Astrocyte (in vitro differentiated cells and primary cell): ENCODE measurements at regions not wholly inside any gene's neighbourhood (a gene's known extent, or its start where the extent isn't known, plus 50 kb on each side); places are given as distances from the start of the nearest gene placed in this dataset.

Experiments used
- DNase-seq: peaks from one replicate; pipeline ENCODE4 v3.0.0-alpha.2; 2010; ENCODE audit warnings: low read depth
- FAIRE-seq: peaks from 2 replicates; lab custom pipeline; 2011; peaks lifted over from hg19 to GRCh38; lab: Jason Lieb, UNC
- H2AFZ ChIP-seq: 2 replicates; pipeline ENCODE4 v1.6.0; 2012; ENCODE audit warnings: low read depth, low read length, inconsistent platforms
- H3K27ac ChIP-seq: 2 replicates; pipeline ENCODE4 v1.5.1; 2011; ENCODE audit warnings: low read depth, low read length, inconsistent platforms
- H3K27me3 ChIP-seq: 2 replicates; pipeline ENCODE4 v1.6.0; 2011; ENCODE audit warnings: low read length, inconsistent platforms; ENCODE audit not compliant: insufficient read depth
- H3K36me3 ChIP-seq: 2 replicates; pipeline ENCODE4 v1.5.1; 2011; ENCODE audit warnings: low read length, inconsistent platforms; ENCODE audit not compliant: insufficient read depth
- H3K4me1 ChIP-seq: 2 replicates; pipeline ENCODE4 v1.5.1; 2011; ENCODE audit warnings: low read length, inconsistent platforms; ENCODE audit not compliant: insufficient read depth
- H3K4me2 ChIP-seq: 2 replicates; pipeline ENCODE4 v1.6.0; 2012; ENCODE audit warnings: low read length, inconsistent platforms
- H3K4me3 ChIP-seq: 2 replicates; pipeline ENCODE4 v1.5.1; 2011; ENCODE audit warnings: low read depth, mild to moderate bottlenecking, low read length, inconsistent platforms; ENCODE audit not compliant: insufficient read depth
- H3K79me2 ChIP-seq: 2 replicates; pipeline ENCODE4 v1.6.0; 2012; ENCODE audit warnings: mild to moderate bottlenecking, low read length, inconsistent platforms; ENCODE audit not compliant: insufficient read depth
- H3K9ac ChIP-seq: 2 replicates; pipeline ENCODE4 v1.6.0; 2012; ENCODE audit warnings: mild to moderate bottlenecking, low read length, inconsistent platforms
- H3K9me3 ChIP-seq: 2 replicates; pipeline ENCODE4 v1.5.1; 2012; ENCODE audit warnings: low read depth, mild to moderate bottlenecking, low read length, inconsistent platforms; ENCODE audit not compliant: insufficient read depth
- H4K20me1 ChIP-seq: 2 replicates; pipeline ENCODE4 v1.6.0; 2012; ENCODE audit warnings: low read length, inconsistent platforms; ENCODE audit not compliant: insufficient read depth
- H3K27ac Mint-ChIP-seq: one replicate; pipeline ENCODE4 v1.8.0; 2021; ENCODE audit warnings: mild to moderate bottlenecking, mixed read lengths; ENCODE audit not compliant: unreplicated experiment
- H3K27me3 Mint-ChIP-seq: one replicate; pipeline ENCODE4 v1.8.0; 2021; ENCODE audit warnings: low read depth, mixed read lengths; ENCODE audit not compliant: unreplicated experiment
- H3K36me3 Mint-ChIP-seq: one replicate; pipeline ENCODE4 v1.8.0; 2021; ENCODE audit warnings: low read depth, mixed read lengths; ENCODE audit not compliant: unreplicated experiment
- H3K4me1 Mint-ChIP-seq: one replicate; pipeline ENCODE4 v1.8.0; 2021; ENCODE audit warnings: low read depth, mixed read lengths; ENCODE audit not compliant: unreplicated experiment
- H3K4me3 Mint-ChIP-seq: one replicate; pipeline ENCODE4 v1.8.0; 2021; ENCODE audit warnings: mild to moderate bottlenecking, moderate library complexity, mixed read lengths; ENCODE audit not compliant: unreplicated experiment
- H3K9me3 Mint-ChIP-seq: one replicate; pipeline ENCODE4 v1.8.0; 2021; ENCODE audit warnings: mild to moderate bottlenecking, mixed read lengths; ENCODE audit not compliant: unreplicated experiment
- EZH2 ChIP-seq: IDR thresholded peaks from 2 replicates; pipeline ENCODE4 v1.6.1; 2012; ENCODE audit warnings: mild to moderate bottlenecking, low read length, inconsistent platforms; ENCODE audit not compliant: insufficient read depth
- TF ChIP-seq, protein P1 (sequence below): IDR thresholded peaks from 2 replicates; pipeline ENCODE4 v1.5.1; 2011; ENCODE audit warnings: low read depth, mild to moderate bottlenecking, inconsistent platforms, low read length, moderate library complexity; ENCODE audit not compliant: insufficient read depth

DNA sequence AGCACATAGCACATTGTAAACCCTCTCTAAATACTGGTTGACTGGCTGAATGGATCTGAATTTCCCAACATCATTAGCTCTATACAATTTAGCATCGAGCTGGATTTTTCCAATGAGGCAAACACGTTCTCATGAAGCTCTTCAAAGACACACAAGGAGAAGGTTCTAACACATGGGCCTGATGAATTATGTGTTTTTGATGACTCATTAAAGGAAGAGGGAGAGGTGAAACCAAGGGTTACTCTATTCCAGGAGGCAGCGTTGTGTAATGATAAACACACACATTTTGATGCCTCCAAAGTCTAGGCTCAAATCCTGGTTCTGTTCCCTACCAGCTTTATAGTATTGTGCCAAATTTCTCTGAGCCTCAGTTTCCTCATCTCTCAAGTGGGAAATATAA, 84.3 kb downstream of the PFDN4 start:
- H3K4me3 ChIP-seq: no peak overlapping the region

DNA sequence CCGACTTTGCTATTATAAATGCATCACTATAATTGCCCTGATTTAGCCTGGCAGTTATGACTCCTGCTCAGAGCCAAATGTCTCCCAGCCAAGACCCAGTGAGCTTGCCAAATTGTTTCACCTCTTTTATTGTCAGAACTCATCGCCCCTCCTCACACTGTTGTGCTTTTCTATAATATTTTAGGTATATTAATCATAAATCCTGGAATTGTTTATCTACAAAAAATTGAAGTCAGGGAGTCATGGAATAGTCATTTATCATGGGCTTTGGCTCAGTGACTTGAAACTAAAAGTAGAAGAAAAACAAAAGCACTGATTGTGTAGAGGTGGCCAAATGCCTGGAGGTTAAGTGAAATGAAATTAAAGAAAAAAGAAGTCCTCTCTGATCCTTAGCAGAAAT, 85.6 kb downstream of the PFDN4 start:
- no peaks in the 10 kb centered on the region for H3K36me3 ChIP-seq
- Mint-ChIP-seq H3K4me3 (no peak overlapping the region), H3K27me3 (no peaks in the 10 kb centered on the region), H3K9me3 (no peaks in the 10 kb centered on the region), H3K36me3 (no peaks in the 10 kb centered on the region), H3K4me1 (no peaks in the 10 kb centered on the region), H3K27ac (no peak overlapping the region)
- no peak overlapping the region for H3K9ac ChIP-seq
- H3K4me3 ChIP-seq: no peak overlapping the region
- H2AFZ ChIP-seq: no peak overlapping the region
- FAIRE-seq: no peak
- no peaks in the 10 kb centered on the region for H3K79me2 ChIP-seq
- H3K27ac ChIP-seq: no peak overlapping the region
- H3K4me2 ChIP-seq: no peak overlapping the region
- H4K20me1 ChIP-seq: no peaks in the 10 kb centered on the region
- H3K27me3 ChIP-seq: no peaks in the 10 kb centered on the region
- TF ChIP-seq, protein P1, sequence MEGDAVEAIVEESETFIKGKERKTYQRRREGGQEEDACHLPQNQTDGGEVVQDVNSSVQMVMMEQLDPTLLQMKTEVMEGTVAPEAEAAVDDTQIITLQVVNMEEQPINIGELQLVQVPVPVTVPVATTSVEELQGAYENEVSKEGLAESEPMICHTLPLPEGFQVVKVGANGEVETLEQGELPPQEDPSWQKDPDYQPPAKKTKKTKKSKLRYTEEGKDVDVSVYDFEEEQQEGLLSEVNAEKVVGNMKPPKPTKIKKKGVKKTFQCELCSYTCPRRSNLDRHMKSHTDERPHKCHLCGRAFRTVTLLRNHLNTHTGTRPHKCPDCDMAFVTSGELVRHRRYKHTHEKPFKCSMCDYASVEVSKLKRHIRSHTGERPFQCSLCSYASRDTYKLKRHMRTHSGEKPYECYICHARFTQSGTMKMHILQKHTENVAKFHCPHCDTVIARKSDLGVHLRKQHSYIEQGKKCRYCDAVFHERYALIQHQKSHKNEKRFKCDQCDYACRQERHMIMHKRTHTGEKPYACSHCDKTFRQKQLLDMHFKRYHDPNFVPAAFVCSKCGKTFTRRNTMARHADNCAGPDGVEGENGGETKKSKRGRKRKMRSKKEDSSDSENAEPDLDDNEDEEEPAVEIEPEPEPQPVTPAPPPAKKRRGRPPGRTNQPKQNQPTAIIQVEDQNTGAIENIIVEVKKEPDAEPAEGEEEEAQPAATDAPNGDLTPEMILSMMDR: no peak
- no peak for TF ChIP-seq EZH2
- H3K9me3 ChIP-seq: no peaks in the 10 kb centered on the region
- DNase-seq: peak; percentile 68
- H3K4me1 ChIP-seq: peaks cover 10% of the 10 kb centered on the region

More for the DNA sequence above, 84.3 kb downstream of the PFDN4 start:
- Mint-ChIP-seq H3K4me1 (no peaks in the 10 kb centered on the region), H3K27ac (no peak overlapping the region), H3K27me3 (no peaks in the 10 kb centered on the region), H3K36me3 (no peaks in the 10 kb centered on the region), H3K9me3 (no peaks in the 10 kb centered on the region), H3K4me3 (no peak overlapping the region)
- Histone ChIP-seq H3K4me2 (peak overlapping the region; percentile 9), H3K4me1 (peaks cover 10% of the 10 kb centered on the region), H3K9ac (no peak overlapping the region), H3K36me3 (no peaks in the 10 kb centered on the region), H3K27me3 (no peaks in the 10 kb centered on the region), H3K9me3 (no peaks in the 10 kb centered on the region), H4K20me1 (no peaks in the 10 kb centered on the region), H3K79me2 (no peaks in the 10 kb centered on the region), H3K27ac (no peak overlapping the region), H2AFZ (no peak overlapping the region)
- TF ChIP-seq, protein P1: no peak
- TF ChIP-seq EZH2: no peak
- FAIRE-seq: no peak
- peak; percentile 70 for DNase-seq

DNA sequence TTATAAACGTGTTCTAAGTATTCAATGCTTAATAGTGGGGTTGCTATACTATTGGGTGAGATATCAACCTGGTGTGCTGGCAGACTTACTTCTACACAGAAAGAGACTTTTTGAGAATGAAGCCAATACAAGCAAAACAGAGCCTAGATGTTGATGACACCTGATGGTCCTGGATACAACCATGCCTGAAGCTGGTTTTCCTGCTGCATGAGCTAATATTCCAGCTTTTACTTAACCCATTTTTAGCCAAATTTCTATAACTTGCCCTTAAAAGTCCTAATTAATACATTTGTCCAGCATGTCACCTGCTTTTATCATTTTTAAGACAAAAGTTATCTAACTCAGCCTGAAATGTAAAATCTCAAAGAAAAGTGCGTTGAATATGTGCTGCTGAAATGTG, 86.2 kb downstream of the PFDN4 start:
- TF ChIP-seq, protein P1: no peak
- no peak for TF ChIP-seq EZH2
- Histone ChIP-seq H3K4me1 (peaks cover 10% of the 10 kb centered on the region), H2AFZ (no peak overlapping the region), H3K9ac (no peak overlapping the region), H3K27ac (no peak overlapping the region), H3K4me3 (no peak overlapping the region), H4K20me1 (no peaks in the 10 kb centered on the region), H3K9me3 (no peaks in the 10 kb centered on the region), H3K79me2 (no peaks in the 10 kb centered on the region), H3K27me3 (no peaks in the 10 kb centered on the region), H3K4me2 (no peak overlapping the region), H3K36me3 (no peaks in the 10 kb centered on the region)
- DNase-seq (no peak), FAIRE-seq (no peak)
- no peak overlapping the region for H3K27ac Mint-ChIP-seq
- H3K36me3 Mint-ChIP-seq: no peaks in the 10 kb centered on the region
- H3K4me1 Mint-ChIP-seq: no peaks in the 10 kb centered on the region
- no peak overlapping the region for H3K4me3 Mint-ChIP-seq
- H3K9me3 Mint-ChIP-seq: no peaks in the 10 kb centered on the region
- no peaks in the 10 kb centered on the region for H3K27me3 Mint-ChIP-seq
